ENCODE measurements at regions not wholly inside any gene's neighbourhood (a gene's known extent, or its start where the extent isn't known, plus 50 kb on each side); places are given as distances from the start of the nearest gene placed in this dataset.
A peak's percentile ranks its signal among the peaks of the same experiment; 100 is the strongest.

GRCh38 chr17:33968350-33969044 is 286.6 kb upstream of the CCL2 start:
- Histone ChIP-seq H3K4me1 (ENCODE audit: insufficient read depth, low read length, poor library complexity, severe bottlenecking) (peaks cover 76% of the 10 kb centered on the region), H4K20me1 (ENCODE audit: insufficient read depth, low read length, poor library complexity, severe bottlenecking) (no peaks in the 10 kb centered on the region), H3K27me3 (ENCODE audit: insufficient read depth, low read length, poor library complexity, severe bottlenecking) (no peaks in the 10 kb centered on the region), H3K9ac (ENCODE audit: low read depth, low read length, poor library complexity, severe bottlenecking) (peak overlapping the region; percentile 50), H3K9me3 (ENCODE audit: insufficient read depth, low read depth, low read length) (no peaks in the 10 kb centered on the region), H3K4me3 (ENCODE audit: low read length, poor library complexity, severe bottlenecking) (peak overlapping the region; percentile 64), H3K79me2 (ENCODE audit: insufficient read depth, low read length) (no peaks in the 10 kb centered on the region), H3K9me2 (replicated peaks; ENCODE audit: low read depth, low read length) (no peaks in the 10 kb centered on the region), H3K4me2 (ENCODE audit: low read depth, low read length, poor library complexity, severe bottlenecking) (peak overlapping the region; percentile 78), H3K36me3 (ENCODE audit: insufficient read depth, low read length) (no peaks in the 10 kb centered on the region), H2AFZ (ENCODE audit: low read length) (no peak overlapping the region), H3F3A (ENCODE audit: low read depth) (peaks cover 10% of the 10 kb centered on the region)
- TF ChIP-seq EZH2phosphoT487 (IDR thresholded peaks at IDR 0.05; ENCODE audit: borderline replicate concordance): no peak

- Histone ChIP-seq H3K9me2 (replicated peaks; ENCODE audit: low read depth, low read length) (no peaks in the 10 kb centered on the region), H3K9me3 (ENCODE audit: insufficient read depth, low read depth, low read length) (no peaks in the 10 kb centered on the region), H3K4me1 (ENCODE audit: insufficient read depth, low read length, poor library complexity, severe bottlenecking) (peaks cover 63% of the 10 kb centered on the region), H2AFZ (ENCODE audit: low read length) (no peak overlapping the region), H3F3A (ENCODE audit: low read depth) (peaks cover 10% of the 10 kb centered on the region), H3K9ac (ENCODE audit: low read depth, low read length, poor library complexity, severe bottlenecking) (no peak overlapping the region), H4K20me1 (ENCODE audit: insufficient read depth, low read length, poor library complexity, severe bottlenecking) (no peaks in the 10 kb centered on the region), H3K27me3 (ENCODE audit: insufficient read depth, low read length, poor library complexity, severe bottlenecking) (no peaks in the 10 kb centered on the region), H3K36me3 (ENCODE audit: insufficient read depth, low read length) (no peaks in the 10 kb centered on the region), H3K4me2 (ENCODE audit: low read depth, low read length, poor library complexity, severe bottlenecking) (no peak overlapping the region), H3K4me3 (ENCODE audit: low read length, poor library complexity, severe bottlenecking) (no peak overlapping the region), H3K79me2 (ENCODE audit: insufficient read depth, low read length) (no peaks in the 10 kb centered on the region)
- TF ChIP-seq EZH2phosphoT487 (IDR thresholded peaks at IDR 0.05; ENCODE audit: borderline replicate concordance): no peak
- no peak for TF ChIP-seq CTCF (conservative IDR thresholded peaks at IDR 0.05; ENCODE audit: low read length)
These were observed 284.8 kb upstream of the CCL2 start for GRCh38 chr17:33970279-33970678.

GRCh38 chr17:33972763-33973162 is 282.3 kb upstream of the CCL2 start:
- Histone ChIP-seq H3K4me2 (ENCODE audit: low read depth, low read length, poor library complexity, severe bottlenecking) (no peak overlapping the region), H3K9ac (ENCODE audit: low read depth, low read length, poor library complexity, severe bottlenecking) (no peak overlapping the region), H3K9me2 (replicated peaks; ENCODE audit: low read depth, low read length) (no peaks in the 10 kb centered on the region), H3K36me3 (ENCODE audit: insufficient read depth, low read length) (no peaks in the 10 kb centered on the region), H3K27me3 (ENCODE audit: insufficient read depth, low read length, poor library complexity, severe bottlenecking) (no peaks in the 10 kb centered on the region), H3K4me3 (ENCODE audit: low read length, poor library complexity, severe bottlenecking) (no peak overlapping the region), H3K9me3 (ENCODE audit: insufficient read depth, low read depth, low read length) (no peaks in the 10 kb centered on the region), H2AFZ (ENCODE audit: low read length) (no peak overlapping the region; the same call in 1 of the 2 replicates), H3F3A (ENCODE audit: low read depth) (peaks cover 6% of the 10 kb centered on the region), H3K4me1 (ENCODE audit: insufficient read depth, low read length, poor library complexity, severe bottlenecking) (peaks cover 44% of the 10 kb centered on the region), H3K79me2 (ENCODE audit: insufficient read depth, low read length) (no peaks in the 10 kb centered on the region), H4K20me1 (ENCODE audit: insufficient read depth, low read length, poor library complexity, severe bottlenecking) (no peaks in the 10 kb centered on the region)
- TF ChIP-seq EZH2phosphoT487 (IDR thresholded peaks at IDR 0.05; ENCODE audit: borderline replicate concordance) (no peak), CTCF (conservative IDR thresholded peaks at IDR 0.05; ENCODE audit: low read length) (no peak)

GRCh38 chr17:33973491-33973890 is 281.6 kb upstream of the CCL2 start:
- Histone ChIP-seq H4K20me1 (ENCODE audit: insufficient read depth, low read length, poor library complexity, severe bottlenecking) (no peaks in the 10 kb centered on the region), H3K9me3 (ENCODE audit: insufficient read depth, low read depth, low read length) (no peaks in the 10 kb centered on the region), H3K27me3 (ENCODE audit: insufficient read depth, low read length, poor library complexity, severe bottlenecking) (no peaks in the 10 kb centered on the region), H3K4me3 (ENCODE audit: low read length, poor library complexity, severe bottlenecking) (no peak overlapping the region), H3K9me2 (replicated peaks; ENCODE audit: low read depth, low read length) (no peaks in the 10 kb centered on the region), H3K36me3 (ENCODE audit: insufficient read depth, low read length) (no peaks in the 10 kb centered on the region), H3K79me2 (ENCODE audit: insufficient read depth, low read length) (no peaks in the 10 kb centered on the region), H3K9ac (ENCODE audit: low read depth, low read length, poor library complexity, severe bottlenecking) (no peak overlapping the region), H3K4me2 (ENCODE audit: low read depth, low read length, poor library complexity, severe bottlenecking) (no peak overlapping the region), H3K4me1 (ENCODE audit: insufficient read depth, low read length, poor library complexity, severe bottlenecking) (peaks cover 37% of the 10 kb centered on the region), H3F3A (ENCODE audit: low read depth) (no peaks in the 10 kb centered on the region), H2AFZ (ENCODE audit: low read length) (no peak overlapping the region)
- no peak for TF ChIP-seq EZH2phosphoT487 (IDR thresholded peaks at IDR 0.05; ENCODE audit: borderline replicate concordance)
- no peak for TF ChIP-seq CTCF (conservative IDR thresholded peaks at IDR 0.05; ENCODE audit: low read length)

Measured in Loucy (cell line).